ENCODE measurements at regions not wholly inside any gene's neighbourhood (a gene's known extent, or its start where the extent isn't known, plus 50 kb on each side); places are given as distances from the start of the nearest gene placed in this dataset.
"Not testable (repeated sequence)": the region's sequence is repeated elsewhere in the genome, so short reads cannot be mapped to it uniquely, and the experiment has no call there.

DNA sequence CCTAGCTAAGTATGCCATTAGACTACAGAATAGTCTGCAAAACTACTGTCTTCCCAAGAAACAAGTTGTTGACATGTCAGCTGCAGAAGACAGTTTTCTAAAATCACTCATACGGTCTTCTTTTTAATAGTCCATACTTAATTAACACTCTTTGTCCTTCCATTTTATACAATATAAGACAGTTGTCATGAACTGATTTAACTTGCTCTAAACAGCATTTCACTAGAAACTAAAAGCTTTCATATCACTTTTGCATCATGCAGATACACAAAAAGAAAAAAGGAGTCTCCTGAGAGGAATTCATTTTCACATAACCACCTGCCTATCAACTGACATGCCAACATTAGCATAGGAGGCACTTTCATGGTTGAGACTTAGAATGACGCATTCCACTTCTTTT lies 1159.6 kb upstream of the CHAC2 start:
- TF ChIP-seq POLR2A (IDR thresholded peaks at IDR 0.05; ENCODE audit: low read depth, low read length) = no peak
- FAIRE-seq = no peak

DNA sequence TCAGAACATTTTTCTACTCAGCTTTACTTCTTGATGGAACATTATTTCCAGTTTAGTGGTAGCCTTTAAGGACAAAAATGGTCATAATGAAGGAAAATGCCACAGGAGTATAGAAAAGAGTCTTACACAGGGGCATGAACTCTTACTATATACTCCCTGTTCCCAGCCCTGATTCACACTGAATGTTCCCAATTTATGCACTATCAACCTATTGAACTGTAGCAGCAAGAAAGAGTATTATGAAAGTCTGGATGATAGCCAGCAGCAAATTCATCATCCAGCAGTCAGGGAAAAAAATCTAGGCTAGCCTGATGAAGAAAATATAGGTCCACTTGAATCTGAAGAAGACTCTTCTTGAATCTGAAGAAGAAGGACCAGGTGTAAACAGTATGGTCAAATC lies 1170.3 kb upstream of the CHAC2 start:
- TF ChIP-seq POLR2A (IDR thresholded peaks at IDR 0.05; ENCODE audit: low read depth, low read length) = no peak
- no peak for FAIRE-seq
- DNase-seq (ENCODE audit: insufficient read length, low spot score) = no peak

More for the DNA sequence above, 1159.6 kb upstream of the CHAC2 start:
- no peak for DNase-seq (ENCODE audit: insufficient read length, low spot score)

DNA sequence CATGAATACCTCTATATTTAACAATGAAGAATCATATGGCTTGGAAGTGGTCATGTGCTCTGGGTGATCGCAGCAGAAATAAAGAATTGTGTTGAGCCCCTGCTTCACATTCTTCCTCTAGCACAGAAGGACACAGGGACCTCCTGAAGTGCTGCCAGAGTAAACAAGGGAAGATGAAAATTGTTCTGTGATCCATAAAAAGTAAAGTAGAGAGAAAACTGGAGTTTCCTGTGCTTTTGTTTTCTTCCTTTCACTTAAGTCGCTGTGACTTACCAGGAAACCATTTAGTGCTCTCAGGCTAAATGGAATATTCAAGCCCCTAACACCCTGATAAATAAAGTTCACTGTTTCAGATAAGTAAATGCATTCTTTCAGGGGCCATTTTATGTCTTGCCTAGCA lies 1173.6 kb upstream of the CHAC2 start:
- no peak for TF ChIP-seq POLR2A (IDR thresholded peaks at IDR 0.05; ENCODE audit: low read depth, low read length)
- no peak for FAIRE-seq

GRCh38 chr2:52584071-52584470 lies 1183.5 kb upstream of the CHAC2 start:
- FAIRE-seq = not testable (repeated sequence)

More for the DNA sequence above, 1173.6 kb upstream of the CHAC2 start:
- no peak for DNase-seq (ENCODE audit: insufficient read length, low spot score)

DNA sequence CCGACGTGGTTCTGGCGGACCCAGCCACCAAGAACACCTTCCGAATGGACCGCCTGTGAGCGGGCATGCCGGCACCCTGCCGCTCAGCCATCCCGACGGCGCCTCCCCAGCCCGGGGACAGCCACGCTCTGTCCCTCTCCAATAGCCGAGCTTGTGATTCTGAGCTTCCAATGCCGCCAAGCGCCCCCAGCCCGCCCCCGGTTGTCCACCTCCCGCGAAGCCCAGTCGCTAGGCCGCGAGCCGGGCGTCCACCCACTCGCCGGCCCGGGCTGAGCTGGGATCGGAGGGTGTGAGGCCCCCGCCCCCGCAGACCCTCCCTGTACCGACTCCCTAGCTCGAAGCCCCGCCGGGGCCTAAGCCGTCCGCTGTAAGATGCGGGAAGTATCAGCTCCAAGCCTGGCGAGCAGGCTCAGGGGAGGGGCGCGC lies 1195.1 kb upstream of the CHAC2 start:
- DNase-seq (ENCODE audit: insufficient read length, low spot score) (no peak), FAIRE-seq (no peak)
- TF ChIP-seq POLR2A (IDR thresholded peaks at IDR 0.05; ENCODE audit: low read depth, low read length) = no peak

More at GRCh38 chr2:52584071-52584470, 1183.5 kb upstream of the CHAC2 start:
- not testable (repeated sequence) for DNase-seq (ENCODE audit: insufficient read length, low spot score)

- FAIRE-seq = no peak
- no peak for DNase-seq (ENCODE audit: insufficient read length, low spot score)
- no peak for TF ChIP-seq POLR2A (IDR thresholded peaks at IDR 0.05; ENCODE audit: low read depth, low read length)
These were observed 1195.9 kb upstream of the CHAC2 start for GRCh38 chr2:52571380-52572347.

DNA sequence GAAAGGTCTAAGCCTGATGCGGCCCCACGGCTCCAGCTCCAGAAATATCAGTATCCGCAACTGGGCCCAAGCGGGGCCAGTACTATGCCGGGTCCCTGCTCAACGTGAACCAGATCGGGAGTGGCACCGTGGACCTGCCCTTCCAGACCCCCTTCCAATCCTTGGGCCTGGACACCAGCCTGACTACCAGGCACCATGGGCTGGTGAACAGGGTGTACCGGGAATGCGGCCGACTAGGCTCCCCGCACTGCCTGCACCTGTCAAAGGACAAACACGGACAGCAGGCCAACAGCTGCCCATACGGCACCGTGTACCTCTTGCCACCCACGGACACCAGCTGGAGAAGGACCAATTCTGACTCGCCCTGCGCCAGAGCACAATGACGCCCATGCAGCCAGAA lies 1196.9 kb upstream of the CHAC2 start:
- DNase-seq (ENCODE audit: insufficient read length, low spot score) (no peak), FAIRE-seq (no peak)
- TF ChIP-seq POLR2A (IDR thresholded peaks at IDR 0.05; ENCODE audit: low read depth, low read length) = no peak

- DNase-seq (ENCODE audit: insufficient read length, low spot score) (no peak), FAIRE-seq (no peak)
- no peak for TF ChIP-seq POLR2A (IDR thresholded peaks at IDR 0.05; ENCODE audit: low read depth, low read length)
These were observed 1204.5 kb upstream of the CHAC2 start for GRCh38 chr2:52563151-52563550.

GRCh38 chr2:52558265-52558664 lies 1209.3 kb upstream of the CHAC2 start:
- FAIRE-seq = no peak
- TF ChIP-seq POLR2A (IDR thresholded peaks at IDR 0.05; ENCODE audit: low read depth, low read length) = no peak
- DNase-seq (ENCODE audit: insufficient read length, low spot score) = no peak

GRCh38 chr2:52542297-52542696 lies 1225.3 kb upstream of the CHAC2 start:
- FAIRE-seq (no peak), DNase-seq (ENCODE audit: insufficient read length, low spot score) (no peak)
- TF ChIP-seq POLR2A (IDR thresholded peaks at IDR 0.05; ENCODE audit: low read depth, low read length) = no peak

- DNase-seq (ENCODE audit: insufficient read length, low spot score) = no peak
- TF ChIP-seq POLR2A (IDR thresholded peaks at IDR 0.05; ENCODE audit: low read depth, low read length) = no peak
- no peak for FAIRE-seq
These were observed 1228.3 kb upstream of the CHAC2 start for GRCh38 chr2:52539026-52539970.

DNA sequence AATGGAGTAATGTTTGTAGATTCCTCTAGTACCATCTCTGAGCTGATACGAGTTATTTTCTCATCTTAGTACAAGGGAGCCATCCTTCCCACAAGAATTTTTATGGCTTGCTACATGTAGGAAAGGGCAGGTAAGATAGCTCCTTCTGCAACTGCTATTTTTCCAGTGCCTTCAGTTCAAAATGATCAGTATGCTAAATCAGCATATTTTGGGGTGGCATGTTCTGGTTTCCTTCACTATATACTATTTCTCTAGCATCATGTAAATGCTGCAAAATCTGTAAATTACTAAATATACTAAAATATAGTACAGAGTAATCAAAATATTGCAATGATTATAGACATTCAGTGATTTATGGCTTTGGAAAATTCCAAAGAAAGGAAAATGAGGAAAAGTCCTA lies 1230.0 kb upstream of the CHAC2 start:
- TF ChIP-seq POLR2A (IDR thresholded peaks at IDR 0.05; ENCODE audit: low read depth, low read length) = no peak
- FAIRE-seq (no peak), DNase-seq (ENCODE audit: insufficient read length, low spot score) (no peak)

DNA sequence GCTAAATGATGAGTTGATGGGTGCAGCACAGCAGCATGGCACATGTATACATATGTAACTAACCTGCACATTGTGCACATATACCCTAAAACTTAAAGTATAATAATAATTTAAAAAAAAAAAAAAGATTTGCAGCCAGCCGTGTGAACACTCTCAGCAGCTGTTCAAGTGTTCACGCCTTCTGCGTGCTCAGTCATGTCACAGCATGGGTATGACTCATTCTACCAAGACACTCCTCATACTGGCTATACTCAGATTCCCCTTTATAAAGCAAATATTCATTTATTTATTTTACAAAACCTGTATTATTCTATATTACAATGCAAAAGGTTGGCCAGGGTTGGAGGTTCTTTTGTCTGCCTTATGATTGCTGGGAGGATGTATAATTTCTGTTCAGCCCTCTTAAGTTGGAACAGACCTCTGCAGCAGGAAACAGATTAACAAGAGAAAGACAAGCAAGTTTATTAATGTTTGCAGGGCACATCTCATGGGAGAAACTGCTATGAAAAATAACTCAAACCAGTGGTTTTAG lies 1230.6 kb upstream of the CHAC2 start:
- DNase-seq (ENCODE audit: insufficient read length, low spot score) = no peak
- no peak for TF ChIP-seq POLR2A (IDR thresholded peaks at IDR 0.05; ENCODE audit: low read depth, low read length)
- FAIRE-seq = no peak

DNA sequence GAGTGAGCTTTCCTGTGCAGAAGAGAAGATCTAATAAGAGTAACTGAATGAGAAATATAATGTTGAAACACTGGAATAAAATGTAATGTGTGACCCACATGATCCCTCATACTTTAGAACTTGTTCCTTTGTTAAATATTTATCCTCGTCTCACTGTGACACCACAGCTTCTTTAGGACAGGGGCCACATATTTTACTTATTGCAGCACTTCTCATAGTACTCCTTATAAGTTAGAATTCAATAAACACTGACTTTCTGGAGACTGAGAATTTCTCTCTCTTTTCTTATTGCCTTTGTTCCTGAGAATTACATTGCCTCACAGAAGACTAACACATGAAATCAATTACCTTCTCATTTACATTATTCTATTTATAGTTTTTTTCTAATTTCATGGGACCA lies 1234.6 kb upstream of the CHAC2 start:
- no peak for FAIRE-seq

More for the DNA sequence above, 1234.6 kb upstream of the CHAC2 start:
- no peak for TF ChIP-seq POLR2A (IDR thresholded peaks at IDR 0.05; ENCODE audit: low read depth, low read length)
- DNase-seq (ENCODE audit: insufficient read length, low spot score) = no peak

Data from H54 (cell line).